SJCRH30 (cell line): ENCODE measurements at regions not wholly inside any gene's neighbourhood (a gene's known extent, or its start where the extent isn't known, plus 50 kb on each side); places are given as distances from the start of the nearest gene placed in this dataset.

Experiments
- DNase-seq, 2 experiments: peaks; one replicate each; pipeline ENCODE4 v3.0.0-alpha.2; 2015 to 2020
- H3K27ac ChIP-seq: fragments of 250-450 bp; sonication (Bioruptor Pico); 2 replicates; pipeline ENCODE4 v1.5.1; 2020; ENCODE audit warnings: mild to moderate bottlenecking, moderate library complexity
- H3K27me3 ChIP-seq: fragments of 250-450 bp; sonication (Bioruptor Pico); 2 replicates; pipeline ENCODE4 v1.5.1; 2020; ENCODE audit warnings: mild to moderate bottlenecking, moderate library complexity
- H3K36me3 ChIP-seq: fragments of 250-450 bp; sonication (Bioruptor Pico); 2 replicates; pipeline ENCODE4 v1.5.1; 2020; ENCODE audit warnings: mild to moderate bottlenecking, moderate library complexity
- H3K4me1 ChIP-seq: fragments of 250-450 bp; sonication (Bioruptor Pico); 2 replicates; pipeline ENCODE4 v1.5.1; 2020; ENCODE audit warnings: mild to moderate bottlenecking, moderate library complexity
- H3K4me3 ChIP-seq: fragments of 250-450 bp; sonication (Bioruptor Pico); 2 replicates; pipeline ENCODE4 v1.5.1; 2020; ENCODE audit warnings: mild to moderate bottlenecking, moderate library complexity
- H3K9me3 ChIP-seq: fragments of 250-450 bp; sonication (Bioruptor Pico); replicated peaks from 2 replicates; pipeline ENCODE4 v1.5.1; 2020; ENCODE audit warnings: mild to moderate bottlenecking, moderate library complexity

DNA sequence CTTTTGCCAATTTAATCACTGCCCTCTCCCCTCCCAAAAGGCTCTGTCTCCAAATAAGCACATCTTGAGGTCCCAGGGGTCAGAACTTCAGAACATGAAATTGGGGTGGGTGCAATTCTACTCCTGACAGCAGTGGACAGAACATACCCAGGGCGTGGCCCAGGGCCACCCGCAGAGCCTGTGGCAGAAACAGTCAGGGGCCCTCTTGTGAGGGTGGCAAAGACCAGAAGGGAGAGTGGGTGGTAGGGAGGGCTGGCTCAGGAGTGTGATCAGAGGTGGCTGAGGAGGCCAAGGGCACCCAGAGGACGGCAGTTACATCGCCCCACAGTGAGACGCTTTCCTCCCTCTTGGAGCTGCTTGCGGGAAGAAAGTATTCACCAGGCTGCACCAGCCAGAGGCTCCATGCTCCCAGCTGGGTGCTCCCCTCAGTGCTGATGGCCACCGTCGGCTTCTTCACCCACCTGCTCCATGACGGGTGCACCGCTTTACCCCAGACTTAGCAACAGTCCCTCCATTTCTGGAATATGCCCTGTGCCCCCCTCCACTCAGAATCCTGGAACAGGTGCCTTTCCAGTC is 1388.0 kb downstream of the BRD1 start:
- peaks cover 44% of the 10 kb centered on the region for H3K27me3 ChIP-seq
- H3K4me3 ChIP-seq = no peak overlapping the region
- no peak overlapping the region for H3K27ac ChIP-seq
- no peaks in the 10 kb centered on the region for H3K4me1 ChIP-seq
- no peaks in the 10 kb centered on the region for H3K36me3 ChIP-seq
- DNase-seq = no peak
- no peaks in the 10 kb centered on the region for H3K9me3 ChIP-seq

DNA sequence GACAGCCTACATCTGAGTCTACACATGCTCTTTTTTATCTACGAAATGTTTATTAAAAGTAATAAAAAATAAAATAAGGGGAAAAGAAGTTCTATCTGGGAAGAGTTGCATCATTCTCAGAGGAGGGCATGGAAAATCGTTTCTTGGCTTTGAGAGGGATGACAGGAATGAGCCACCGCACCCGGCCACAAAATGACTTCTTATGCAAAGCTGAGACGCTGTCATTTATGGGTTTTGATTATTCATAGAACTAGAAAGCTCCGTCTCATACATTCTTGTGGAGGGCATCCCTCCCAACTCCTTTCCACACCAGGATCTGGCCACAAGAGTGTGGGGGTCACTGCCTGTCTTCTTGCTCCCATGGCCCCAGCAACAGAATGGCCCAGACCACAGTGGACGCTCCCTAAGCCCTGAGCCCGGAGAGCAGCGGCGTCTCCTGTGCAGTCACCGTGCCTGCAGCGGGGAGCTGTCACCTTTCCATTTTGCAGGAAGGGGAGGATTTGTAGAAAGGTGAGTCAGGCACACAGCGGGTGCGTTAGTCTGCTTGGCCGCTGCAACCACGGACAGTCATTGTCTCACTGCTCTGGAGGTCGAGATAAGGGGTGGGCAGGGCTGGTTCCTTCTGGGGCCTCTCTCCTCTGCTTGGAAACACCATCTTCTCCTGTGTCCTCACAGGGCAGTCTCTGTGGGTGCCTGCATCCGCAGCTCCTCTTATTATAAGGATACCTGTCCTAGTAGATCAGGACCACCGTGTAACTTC is 1388.7 kb downstream of the BRD1 start:
- Histone ChIP-seq H3K36me3 (no peaks in the 10 kb centered on the region), H3K9me3 (no peaks in the 10 kb centered on the region)

DNA sequence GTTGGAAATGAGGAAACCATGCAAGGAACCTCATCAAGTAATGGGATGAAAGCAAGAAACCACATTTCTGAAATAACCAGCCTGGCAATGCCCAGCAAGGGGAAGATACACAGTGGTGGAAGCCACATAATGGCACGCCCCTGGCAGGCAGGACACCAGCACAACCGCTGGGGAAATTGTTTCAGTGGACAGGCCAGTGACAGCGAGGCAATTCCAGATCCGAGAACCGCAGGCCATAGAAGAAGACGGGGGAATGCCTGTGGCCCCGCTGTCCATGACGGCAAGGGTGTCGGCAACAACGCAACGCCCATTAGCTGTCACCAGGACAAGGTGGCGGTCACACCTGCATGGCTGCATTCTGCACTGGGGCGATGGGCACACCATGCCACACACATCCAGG is 1389.6 kb downstream of the BRD1 start:
- Histone ChIP-seq H3K9me3 (no peaks in the 10 kb centered on the region), H3K27me3 (peaks cover 55% of the 10 kb centered on the region; the same call in 1 of the 2 replicates), H3K4me1 (no peaks in the 10 kb centered on the region), H3K4me3 (no peak overlapping the region), H3K27ac (no peak overlapping the region), H3K36me3 (no peaks in the 10 kb centered on the region)
- DNase-seq = no peak

More for the DNA sequence above, 1388.7 kb downstream of the BRD1 start:
- H3K27ac ChIP-seq = no peak overlapping the region
- peaks cover 48% of the 10 kb centered on the region; the same call in 1 of the 2 replicates for H3K27me3 ChIP-seq
- no peaks in the 10 kb centered on the region for H3K4me1 ChIP-seq
- no peak overlapping the region for H3K4me3 ChIP-seq
- DNase-seq = no peak

DNA sequence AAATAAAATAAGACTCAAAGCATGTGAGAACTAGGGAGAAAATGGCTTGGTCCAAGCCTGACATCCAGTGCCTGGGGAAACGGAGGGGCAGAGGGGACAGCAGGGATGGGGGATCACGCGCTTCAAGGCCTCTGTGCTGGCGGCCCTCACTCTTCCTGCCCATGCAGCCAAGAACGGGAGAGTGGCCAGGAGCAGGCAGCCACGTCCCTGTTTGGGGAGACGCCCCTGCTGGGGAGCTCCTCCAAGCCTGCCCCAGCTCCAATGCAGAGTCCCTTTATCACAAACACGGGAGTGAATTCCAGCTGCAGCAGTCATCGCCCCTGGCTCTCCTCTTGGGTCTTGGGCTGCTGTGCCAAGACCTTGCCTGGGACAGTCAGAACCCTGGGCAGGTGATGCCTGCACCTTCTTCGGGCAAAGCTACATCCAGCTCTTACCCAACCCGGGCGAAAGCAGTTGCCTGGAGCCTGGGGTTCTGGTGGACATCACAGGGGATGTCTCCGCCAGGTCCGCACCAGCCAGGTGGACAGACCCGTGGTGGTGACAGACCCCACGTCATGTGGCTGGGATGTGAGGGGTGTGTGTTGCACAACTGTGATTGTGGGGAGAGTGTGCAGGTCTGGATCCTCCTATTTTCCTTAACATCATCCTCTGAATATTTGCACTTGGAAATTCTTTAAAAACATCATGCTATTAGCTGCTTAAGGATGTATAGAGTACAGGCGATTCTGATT is 1391.3 kb downstream of the BRD1 start:
- H3K4me3 ChIP-seq = no peak overlapping the region
- no peaks in the 10 kb centered on the region for H3K36me3 ChIP-seq
- H3K4me1 ChIP-seq = no peaks in the 10 kb centered on the region
- no peak overlapping the region for H3K27ac ChIP-seq
- peaks cover 54% of the 10 kb centered on the region for H3K27me3 ChIP-seq
- DNase-seq = no peak
- no peaks in the 10 kb centered on the region for H3K9me3 ChIP-seq

DNA sequence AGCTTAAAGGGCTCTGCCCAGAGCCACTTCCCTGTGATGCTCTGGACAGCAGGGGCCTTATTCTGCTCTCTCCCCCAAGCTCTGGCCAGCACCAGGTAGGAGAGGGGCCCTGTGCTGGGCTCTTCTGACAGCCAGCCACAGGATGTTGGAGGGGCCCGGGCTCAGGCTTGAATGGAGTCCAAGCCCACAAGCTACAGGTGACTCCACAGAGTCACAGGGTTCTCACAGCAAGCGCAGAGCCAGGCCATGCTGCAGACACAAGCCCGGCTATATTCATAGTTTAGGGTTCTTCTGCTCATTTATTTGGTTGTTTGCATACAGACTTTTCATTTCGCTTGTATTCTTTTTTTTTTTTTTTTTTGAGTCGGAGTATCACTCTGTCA is 1392.8 kb downstream of the BRD1 start:
- Histone ChIP-seq H3K36me3 (no peaks in the 10 kb centered on the region), H3K27me3 (peaks cover 66% of the 10 kb centered on the region), H3K9me3 (no peaks in the 10 kb centered on the region), H3K4me3 (no peak overlapping the region), H3K4me1 (no peaks in the 10 kb centered on the region), H3K27ac (no peak overlapping the region)
- no peak for DNase-seq

DNA sequence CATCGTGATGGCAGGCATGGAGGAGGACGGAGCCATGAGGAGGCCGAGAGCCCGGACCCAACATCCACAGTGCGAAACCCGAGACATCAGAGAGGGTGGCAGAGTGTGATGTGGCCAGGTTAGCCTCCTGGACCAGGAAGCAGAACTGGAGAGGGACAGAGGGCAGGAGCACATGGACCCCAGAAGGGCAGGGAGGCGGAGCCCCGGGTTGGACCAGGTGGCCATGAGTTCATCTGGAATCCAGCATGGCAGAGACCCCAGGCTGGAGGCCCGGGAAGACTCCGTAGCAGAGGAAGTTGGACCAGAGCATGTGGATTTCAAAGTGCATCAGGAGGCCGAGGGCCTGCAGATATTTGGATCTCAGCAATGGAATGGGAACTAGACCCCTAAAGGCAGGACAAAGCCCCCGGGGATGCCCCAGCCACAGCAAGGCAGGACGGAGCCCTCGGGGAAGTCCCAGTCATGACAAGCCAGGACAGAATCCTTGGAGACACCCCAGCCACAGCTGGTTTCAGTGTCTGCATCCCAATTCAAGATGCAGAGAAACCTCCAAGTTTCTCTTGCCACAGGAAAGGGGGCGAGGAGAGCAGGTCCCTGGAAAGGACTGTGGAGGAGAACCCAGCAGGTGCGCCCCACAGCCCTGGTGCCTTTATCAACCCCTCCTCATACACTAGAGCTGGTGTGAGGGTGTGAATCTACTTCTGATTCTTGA is 1393.4 kb downstream of the BRD1 start:
- H3K27ac ChIP-seq = no peak overlapping the region
- peaks cover 72% of the 10 kb centered on the region for H3K27me3 ChIP-seq
- H3K9me3 ChIP-seq = no peaks in the 10 kb centered on the region
- H3K4me1 ChIP-seq = no peaks in the 10 kb centered on the region
- no peak overlapping the region for H3K4me3 ChIP-seq
- no peak for DNase-seq
- H3K36me3 ChIP-seq = no peaks in the 10 kb centered on the region

DNA sequence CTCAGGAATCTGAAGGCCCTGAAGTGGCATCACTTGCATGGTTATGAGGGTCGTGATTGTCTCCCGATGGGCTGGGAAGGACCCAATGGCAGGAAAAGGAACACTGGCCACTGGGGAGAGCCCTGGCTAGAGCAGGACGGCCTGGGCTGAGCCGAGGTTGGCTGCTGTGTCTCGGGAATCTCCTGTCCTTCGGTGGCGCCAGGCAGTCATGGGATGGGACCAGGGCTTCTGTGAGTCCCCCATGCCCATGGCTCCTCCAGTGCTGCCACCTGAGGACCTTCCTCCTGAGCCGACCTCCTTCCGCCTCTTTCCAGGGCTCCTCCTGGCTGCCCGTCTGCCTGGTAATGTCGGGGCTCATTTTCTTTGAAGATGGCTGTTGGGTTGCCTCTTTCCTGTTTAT is 1394.0 kb downstream of the BRD1 start:
- no peaks in the 10 kb centered on the region for H3K36me3 ChIP-seq
- DNase-seq = no peak
- no peak overlapping the region for H3K27ac ChIP-seq
- no peaks in the 10 kb centered on the region for H3K9me3 ChIP-seq
- H3K27me3 ChIP-seq = peaks cover 77% of the 10 kb centered on the region
- H3K4me3 ChIP-seq = no peak overlapping the region
- no peaks in the 10 kb centered on the region for H3K4me1 ChIP-seq

DNA sequence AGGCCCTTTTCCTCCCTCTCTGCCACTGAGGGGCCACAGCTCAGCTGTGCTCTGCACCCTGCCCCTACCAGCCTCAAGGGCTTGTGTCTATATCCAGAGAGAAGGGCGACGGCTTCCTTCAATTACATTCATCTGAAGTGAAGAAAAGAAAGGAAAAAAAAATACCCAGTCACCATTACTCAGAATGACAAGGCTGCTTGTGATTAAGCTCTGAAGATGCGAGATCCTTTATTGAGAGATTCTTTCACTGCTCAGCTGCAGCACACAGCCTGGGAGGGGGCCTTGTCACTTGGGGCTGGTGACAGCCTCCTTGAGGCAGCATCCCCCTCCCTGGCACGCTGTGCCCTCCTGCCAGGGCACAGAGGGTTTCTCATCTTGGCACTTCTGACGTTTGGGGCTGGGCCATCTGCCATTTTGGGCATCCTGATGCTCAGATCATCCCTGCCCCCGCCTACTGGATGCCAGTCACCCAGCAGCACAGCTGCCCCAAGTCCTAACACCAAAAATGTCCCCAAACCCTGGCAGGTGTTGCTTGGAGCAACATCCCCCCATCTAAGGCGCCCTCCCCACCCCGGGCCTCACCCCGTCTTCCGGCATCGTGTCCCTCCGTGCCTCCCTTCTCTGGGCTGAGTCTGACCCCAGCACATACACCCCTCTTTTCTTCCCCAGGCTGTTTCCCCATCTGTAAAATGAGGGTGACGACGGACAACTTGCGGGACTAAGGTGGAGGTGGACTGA is 1394.7 kb downstream of the BRD1 start:
- Histone ChIP-seq H3K4me3 (no peak overlapping the region), H3K36me3 (no peaks in the 10 kb centered on the region), H3K4me1 (no peaks in the 10 kb centered on the region), H3K27ac (no peak overlapping the region), H3K9me3 (no peaks in the 10 kb centered on the region), H3K27me3 (peaks cover 78% of the 10 kb centered on the region)
- no peak for DNase-seq

DNA sequence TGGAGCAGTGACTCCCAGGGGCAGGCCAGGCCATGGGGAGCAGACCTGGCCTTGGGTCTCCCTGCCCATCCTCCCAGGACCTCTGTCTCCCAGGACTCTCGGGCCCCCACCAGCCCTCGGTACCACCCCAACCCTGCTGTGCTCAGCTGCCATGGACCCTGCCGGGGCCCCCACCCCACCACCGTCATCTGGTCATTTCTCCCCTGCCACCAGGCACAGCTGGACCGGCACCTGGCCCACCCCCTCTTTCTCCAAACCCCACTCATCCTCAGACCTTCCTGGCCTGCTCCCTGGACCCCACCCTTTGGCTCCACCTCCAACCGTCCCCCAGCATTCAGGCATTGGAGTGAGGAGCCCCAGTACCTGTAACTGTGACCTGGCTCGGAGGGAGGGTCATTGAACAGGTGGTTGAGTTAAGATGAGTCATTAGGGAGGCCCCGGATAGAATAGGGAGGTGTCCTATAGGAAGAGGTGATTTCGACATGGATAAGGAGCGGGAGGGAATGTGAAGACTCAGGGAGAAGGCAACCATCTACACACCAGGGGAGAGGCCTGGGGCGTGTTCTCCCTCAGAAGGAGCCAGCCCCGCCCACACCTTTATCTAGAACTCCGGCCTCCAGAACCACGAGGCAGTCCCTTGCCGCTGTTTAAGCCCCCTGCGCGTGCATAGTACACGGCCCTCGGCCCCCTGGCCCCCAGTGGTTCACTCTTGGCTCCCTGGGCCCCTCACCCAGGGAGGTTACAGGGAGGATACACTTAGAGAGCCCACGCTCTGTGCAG is 1395.9 kb downstream of the BRD1 start:
- Histone ChIP-seq H3K9me3 (no peaks in the 10 kb centered on the region), H3K27ac (no peak overlapping the region), H3K36me3 (no peaks in the 10 kb centered on the region), H3K4me3 (no peak overlapping the region), H3K4me1 (no peaks in the 10 kb centered on the region), H3K27me3 (peaks cover 75% of the 10 kb centered on the region)
- no peak for DNase-seq

DNA sequence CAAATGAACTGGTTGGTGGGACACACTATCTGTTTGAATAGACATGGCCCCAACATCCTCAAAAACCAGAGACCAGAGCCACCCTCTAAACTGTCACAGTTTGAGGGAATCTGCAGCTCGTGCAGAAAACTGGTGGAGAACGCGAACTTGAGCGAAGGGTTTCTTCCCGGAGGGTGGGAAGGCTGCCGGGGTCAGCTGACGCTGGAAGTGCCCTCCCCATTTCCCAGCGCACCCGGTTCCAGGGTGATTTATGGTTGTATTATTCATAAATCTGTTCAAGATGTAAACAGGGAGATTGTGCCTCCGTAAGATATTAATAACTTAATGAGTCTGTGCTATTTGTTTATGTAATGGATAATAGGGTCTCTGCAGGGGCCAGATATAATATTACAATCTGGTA is 1396.7 kb downstream of the BRD1 start:
- DNase-seq = no peak
- H3K27ac ChIP-seq = no peak overlapping the region

DNA sequence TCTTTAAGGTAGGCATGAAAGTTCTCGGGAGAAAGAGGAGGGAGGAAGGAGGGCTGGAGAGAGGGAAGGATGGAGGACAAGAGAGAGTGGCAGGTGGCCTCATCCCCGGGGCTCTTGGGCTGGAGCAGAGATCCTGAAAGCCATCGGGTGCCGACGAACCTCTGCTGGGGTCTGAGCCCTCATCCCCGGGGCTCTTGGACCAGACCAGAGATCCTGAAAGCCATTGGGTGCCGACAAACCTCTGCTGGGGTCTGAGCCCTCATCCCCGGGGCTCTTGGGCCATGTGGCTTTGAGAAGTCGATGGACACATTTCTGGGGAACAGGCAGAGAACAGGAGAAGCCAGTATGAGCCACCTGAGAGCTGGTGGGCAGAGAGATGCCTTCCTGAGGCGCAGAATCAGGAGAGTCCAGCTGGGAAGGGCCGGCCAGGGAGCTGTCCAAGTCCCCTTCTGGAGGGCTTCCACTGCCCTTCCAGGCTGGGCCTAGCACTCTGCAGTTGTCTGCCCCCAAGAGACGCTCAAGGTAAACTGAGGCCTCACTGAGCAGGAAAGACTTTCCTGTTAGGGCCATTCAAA is 1398.1 kb downstream of the BRD1 start:
- no peaks in the 10 kb centered on the region for H3K9me3 ChIP-seq

More for the DNA sequence above, 1396.7 kb downstream of the BRD1 start:
- Histone ChIP-seq H3K4me3 (no peak overlapping the region), H3K27me3 (peaks cover 70% of the 10 kb centered on the region), H3K9me3 (no peaks in the 10 kb centered on the region), H3K36me3 (no peaks in the 10 kb centered on the region), H3K4me1 (no peaks in the 10 kb centered on the region)

DNA sequence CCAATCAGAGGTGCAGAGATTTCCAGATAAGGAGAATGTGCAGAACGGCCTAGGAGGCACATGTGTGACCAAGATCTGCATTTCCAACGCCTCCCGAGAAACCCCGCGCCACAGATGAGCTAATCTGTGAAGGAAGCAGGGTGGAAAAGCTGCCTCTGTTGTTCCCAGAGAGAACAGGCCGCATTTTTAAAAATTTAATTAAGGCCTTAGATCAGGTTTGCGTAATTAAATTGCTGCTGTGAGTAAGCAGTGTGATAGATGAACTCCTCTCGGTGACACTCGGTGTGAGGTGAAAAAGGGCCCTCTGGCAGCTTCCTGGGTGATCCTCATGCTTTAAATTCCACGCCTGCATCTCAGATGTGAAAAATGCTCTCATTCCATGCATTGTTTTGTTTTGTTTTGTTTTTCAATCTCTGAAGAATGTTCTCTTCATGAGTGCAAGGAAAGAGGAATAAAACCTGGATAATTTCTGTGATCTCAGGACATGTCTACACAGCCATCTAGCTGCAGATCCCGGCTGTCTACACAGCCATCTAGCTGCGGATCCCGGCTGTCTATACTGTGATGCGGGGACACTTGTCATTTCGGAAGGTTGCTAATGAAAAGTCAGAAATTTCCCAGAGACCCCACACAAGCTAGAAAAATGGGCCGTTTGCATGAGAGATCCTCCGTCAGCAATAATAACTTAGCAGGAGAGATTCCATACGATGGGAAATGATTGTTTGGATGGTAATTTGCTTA is 1398.9 kb downstream of the BRD1 start:
- Histone ChIP-seq H3K4me3 (no peak overlapping the region), H3K9me3 (no peaks in the 10 kb centered on the region), H3K27ac (no peak overlapping the region), H3K4me1 (no peaks in the 10 kb centered on the region), H3K27me3 (peaks cover 66% of the 10 kb centered on the region), H3K36me3 (no peaks in the 10 kb centered on the region)
- no peak for DNase-seq

More for the DNA sequence above, 1398.1 kb downstream of the BRD1 start:
- Histone ChIP-seq H3K4me3 (no peak overlapping the region), H3K4me1 (no peaks in the 10 kb centered on the region), H3K36me3 (no peaks in the 10 kb centered on the region), H3K27me3 (peaks cover 68% of the 10 kb centered on the region), H3K27ac (no peak overlapping the region)
- DNase-seq = no peak

DNA sequence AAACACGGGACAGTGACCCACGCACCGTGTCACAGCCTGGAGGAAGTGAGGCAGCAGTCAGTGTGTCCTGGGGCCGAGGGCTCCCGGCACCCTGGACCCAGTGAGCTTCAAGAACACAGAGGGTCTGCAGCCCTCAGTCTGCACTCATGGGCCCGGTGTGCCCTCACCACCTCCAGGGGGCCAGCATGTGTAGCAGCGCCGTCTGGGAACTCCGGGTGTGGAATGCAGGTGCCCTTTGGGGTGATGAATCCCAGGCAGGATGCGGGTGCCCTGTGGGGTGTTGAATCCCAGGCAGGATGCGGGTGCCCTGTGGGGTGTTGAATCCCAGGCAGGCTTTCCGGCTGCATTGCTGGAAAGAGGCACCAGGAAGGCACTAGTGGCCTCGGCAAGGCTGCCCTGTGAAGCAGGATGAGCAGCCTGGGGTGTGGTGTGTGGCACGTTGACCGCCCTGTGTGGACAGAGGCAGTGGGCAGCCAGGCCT is 1399.9 kb downstream of the BRD1 start:
- no peak overlapping the region for H3K27ac ChIP-seq
- DNase-seq = no peak
- no peaks in the 10 kb centered on the region for H3K9me3 ChIP-seq
- no peak overlapping the region for H3K4me3 ChIP-seq
- H3K27me3 ChIP-seq = peaks cover 68% of the 10 kb centered on the region
- no peaks in the 10 kb centered on the region for H3K4me1 ChIP-seq
- H3K36me3 ChIP-seq = no peaks in the 10 kb centered on the region
